Non-pigmented ciliary epithelial cell (primary cell): ENCODE measurements at regions not wholly inside any gene's neighbourhood (a gene's known extent, or its start where the extent isn't known, plus 50 kb on each side); places are given as distances from the start of the nearest gene placed in this dataset.

Experiments
- DNase-seq: peaks from one replicate; pipeline ENCODE4 v3.0.0-alpha.2; 2010; ENCODE audit warnings: low read depth

GRCh38 chr2:136179602-136179975 is 61.6 kb upstream of the CXCR4 start:
- no peak for DNase-seq

- no peak for DNase-seq
Observed at GRCh38 chr2:136178941-136179601, 61.1 kb upstream of the CXCR4 start.

DNA sequence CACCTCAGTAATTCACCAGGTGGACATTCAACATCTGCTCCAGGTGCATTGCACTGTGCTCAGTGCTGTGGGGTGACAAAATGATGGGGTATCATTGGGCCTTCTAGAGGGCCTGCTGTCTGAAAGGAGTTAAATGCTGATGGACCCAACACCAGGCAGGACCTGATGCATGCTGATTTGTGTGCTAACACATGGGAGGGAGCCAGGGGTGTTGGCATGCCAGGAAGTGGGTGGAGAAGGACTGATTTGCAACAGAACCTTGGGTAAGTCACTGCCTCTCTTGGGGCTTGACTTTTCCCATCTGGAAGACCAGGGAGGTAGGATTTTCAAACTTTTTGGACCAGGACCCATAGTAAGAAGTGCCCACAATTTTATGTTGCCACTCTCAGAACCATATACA is 57.9 kb upstream of the CXCR4 start:
- DNase-seq = no peak

DNA sequence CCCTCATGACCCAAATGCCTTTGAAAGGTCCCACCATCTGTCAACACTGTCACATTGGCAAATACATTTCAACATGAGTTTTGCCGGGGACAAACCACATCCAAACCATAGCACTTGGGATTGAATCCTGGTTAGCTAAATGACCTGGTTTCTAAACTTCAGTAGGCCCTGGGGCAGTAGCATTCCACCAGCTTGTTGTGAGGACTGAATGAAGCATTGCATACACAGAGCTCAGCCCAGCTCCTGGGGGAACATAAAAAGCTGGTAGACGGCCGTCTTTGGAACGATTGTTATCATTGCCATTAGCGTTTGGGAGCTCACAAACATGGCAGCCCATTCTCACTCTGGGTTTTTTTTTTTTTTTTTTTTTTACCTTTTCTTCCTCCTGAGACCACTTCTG is 57.5 kb upstream of the CXCR4 start:
- no peak for DNase-seq

- DNase-seq = no peak
Observed at GRCh38 chr2:136173126-136173525, 55.2 kb upstream of the CXCR4 start.

- DNase-seq = no peak
Observed at GRCh38 chr2:136171223-136171622, 53.3 kb upstream of the CXCR4 start.

GRCh38 chr2:136168720-136169119 is 50.8 kb upstream of the CXCR4 start:
- DNase-seq = no peak

- no peak for DNase-seq
Observed at GRCh38 chr2:136167721-136168475, 49.9 kb upstream of the CXCR4 start.
